Activated T-helper 1 cell treated with anti-CD3 and anti-CD28 coated beads, Interleukin-2, amount 50 U/mL, for 16 hours (primary cell): ENCODE measurements at regions not wholly inside any gene's neighbourhood (a gene's known extent, or its start where the extent isn't known, plus 50 kb on each side); places are given as distances from the start of the nearest gene placed in this dataset.

ENCODE experiments used
- DNase-seq, 2 donors: peaks; one replicate each; pipeline ENCODE4 v3.0.0-alpha.2; 2020; ENCODE audit warnings: low read depth in 1 of 2, low spot score in 1 of 2

GRCh38 chr15:96262097-96262496 lies 68.4 kb upstream of the NR2F2 start:
- DNase-seq, result no peak

- DNase-seq, result no peak
These were observed 67.7 kb upstream of the NR2F2 start for GRCh38 chr15:96262549-96263489.

- DNase-seq, result no peak
These were observed 66.1 kb upstream of the NR2F2 start for GRCh38 chr15:96264351-96264798.

GRCh38 chr15:96264801-96265515 lies 65.5 kb upstream of the NR2F2 start:
- DNase-seq, result no peak

- no peak for DNase-seq
These were observed 64.0 kb upstream of the NR2F2 start for GRCh38 chr15:96266456-96266855.

- no peak for DNase-seq
These were observed 63.0 kb upstream of the NR2F2 start for GRCh38 chr15:96267463-96267862.

GRCh38 chr15:96268442-96269204 lies 61.9 kb upstream of the NR2F2 start:
- DNase-seq, result no peak

GRCh38 chr15:96270581-96271172 lies 59.8 kb upstream of the NR2F2 start:
- no peak for DNase-seq

GRCh38 chr15:96272427-96272826 lies 58.1 kb upstream of the NR2F2 start:
- no peak for DNase-seq

- no peak for DNase-seq
These were observed 57.0 kb upstream of the NR2F2 start for GRCh38 chr15:96273317-96274086.

- DNase-seq, result no peak
These were observed 56.4 kb upstream of the NR2F2 start for GRCh38 chr15:96274087-96274440.

GRCh38 chr15:96274698-96275097 lies 55.8 kb upstream of the NR2F2 start:
- DNase-seq, result no peak

GRCh38 chr15:96276438-96277210 lies 53.9 kb upstream of the NR2F2 start:
- DNase-seq, result no peak
